ENCODE measurements at regions not wholly inside any gene's neighbourhood (a gene's known extent, or its start where the extent isn't known, plus 50 kb on each side); places are given as distances from the start of the nearest gene placed in this dataset.
"Not testable (repeated sequence)": the region's sequence is repeated elsewhere in the genome, so short reads cannot be mapped to it uniquely, and the experiment has no call there.

DNA sequence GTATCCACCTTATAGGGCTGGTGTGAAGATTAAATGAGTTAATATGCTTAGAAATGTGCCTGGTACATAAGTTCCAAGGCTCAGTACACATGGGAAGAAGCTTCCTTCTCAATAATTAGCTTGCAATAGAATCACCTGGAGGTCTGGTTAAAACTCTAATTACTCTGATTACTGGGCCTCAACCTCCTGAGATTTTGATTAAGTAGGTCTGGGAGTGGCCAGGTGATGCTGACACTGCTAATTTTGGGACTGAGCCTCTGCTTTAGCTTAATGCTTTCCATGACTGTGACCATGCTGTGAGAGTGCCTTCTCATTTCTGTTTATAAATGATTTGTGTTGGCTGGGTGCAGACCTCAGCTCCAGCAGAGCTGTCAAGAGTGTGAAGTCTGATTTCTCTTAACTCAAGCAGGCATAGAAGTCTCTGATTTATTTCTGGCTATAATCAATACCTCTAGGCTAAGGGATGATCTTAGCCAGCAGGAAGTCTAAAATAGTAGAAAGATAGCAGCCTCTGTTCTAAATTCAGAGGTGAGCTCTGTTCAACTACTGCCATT is 85.3 kb upstream of the ZNF608 start:
- in situ Hi-C loops (cut with MboI; ENCODE audit: low sequenced_read_pairs in 4 of 4) (no loop called here), intact Hi-C loops (cut with DNase I; ENCODE audit: low total_unique reads) (no loop called here)

GRCh38 chr5:124832510-124832909 is 86.1 kb upstream of the ZNF608 start:
- no peaks in the 10 kb centered on the region for H3K36me3 ChIP-seq
- H3K27ac ChIP-seq = no peak overlapping the region
- ATAC-seq (no peak), DNase-seq (no peak)
- no peak for TF ChIP-seq POLR2A (IDR thresholded peaks at IDR 0.05)
- TF ChIP-seq, protein P1, sequence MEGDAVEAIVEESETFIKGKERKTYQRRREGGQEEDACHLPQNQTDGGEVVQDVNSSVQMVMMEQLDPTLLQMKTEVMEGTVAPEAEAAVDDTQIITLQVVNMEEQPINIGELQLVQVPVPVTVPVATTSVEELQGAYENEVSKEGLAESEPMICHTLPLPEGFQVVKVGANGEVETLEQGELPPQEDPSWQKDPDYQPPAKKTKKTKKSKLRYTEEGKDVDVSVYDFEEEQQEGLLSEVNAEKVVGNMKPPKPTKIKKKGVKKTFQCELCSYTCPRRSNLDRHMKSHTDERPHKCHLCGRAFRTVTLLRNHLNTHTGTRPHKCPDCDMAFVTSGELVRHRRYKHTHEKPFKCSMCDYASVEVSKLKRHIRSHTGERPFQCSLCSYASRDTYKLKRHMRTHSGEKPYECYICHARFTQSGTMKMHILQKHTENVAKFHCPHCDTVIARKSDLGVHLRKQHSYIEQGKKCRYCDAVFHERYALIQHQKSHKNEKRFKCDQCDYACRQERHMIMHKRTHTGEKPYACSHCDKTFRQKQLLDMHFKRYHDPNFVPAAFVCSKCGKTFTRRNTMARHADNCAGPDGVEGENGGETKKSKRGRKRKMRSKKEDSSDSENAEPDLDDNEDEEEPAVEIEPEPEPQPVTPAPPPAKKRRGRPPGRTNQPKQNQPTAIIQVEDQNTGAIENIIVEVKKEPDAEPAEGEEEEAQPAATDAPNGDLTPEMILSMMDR (IDR thresholded peaks at IDR 0.05 in 4 of 5, conservative IDR thresholded peaks at IDR 0.05 in 1 of 5) = no peak
- no peaks in the 10 kb centered on the region for H3K27me3 ChIP-seq
- no peaks in the 10 kb centered on the region for H3K4me1 ChIP-seq
- H3K9me3 ChIP-seq = no peaks in the 10 kb centered on the region
- no peak overlapping the region for H3K4me3 ChIP-seq
- in situ Hi-C loops (cut with MboI; ENCODE audit: low sequenced_read_pairs in 4 of 4) = no loop called here
- intact Hi-C loops (cut with DNase I; ENCODE audit: low total_unique reads) = no loop called here

More for the DNA sequence above, 85.3 kb upstream of the ZNF608 start:
- Histone ChIP-seq H3K4me3 (no peak overlapping the region), H3K9me3 (no peaks in the 10 kb centered on the region), H3K36me3 (no peaks in the 10 kb centered on the region), H3K4me1 (no peaks in the 10 kb centered on the region), H3K27ac (no peak overlapping the region), H3K27me3 (no peaks in the 10 kb centered on the region)
- TF ChIP-seq POLR2A (IDR thresholded peaks at IDR 0.05) = no peak
- TF ChIP-seq, protein P1 (IDR thresholded peaks at IDR 0.05 in 4 of 5, conservative IDR thresholded peaks at IDR 0.05 in 1 of 5) = no peak
- DNase-seq (no peak), ATAC-seq (no peak)

- H3K4me3 ChIP-seq; intact Hi-C loops (cut with DNase I; ENCODE audit: low total_unique reads); H3K27ac ChIP-seq; H3K27me3 ChIP-seq; DNase-seq; ATAC-seq; H3K4me1 ChIP-seq; H3K36me3 ChIP-seq; H3K9me3 ChIP-seq; in situ Hi-C loops (cut with MboI; ENCODE audit: low sequenced_read_pairs in 4 of 4): not testable (repeated sequence)
These were observed 89.9 kb upstream of the ZNF608 start for GRCh38 chr5:124836314-124836713.

DNA sequence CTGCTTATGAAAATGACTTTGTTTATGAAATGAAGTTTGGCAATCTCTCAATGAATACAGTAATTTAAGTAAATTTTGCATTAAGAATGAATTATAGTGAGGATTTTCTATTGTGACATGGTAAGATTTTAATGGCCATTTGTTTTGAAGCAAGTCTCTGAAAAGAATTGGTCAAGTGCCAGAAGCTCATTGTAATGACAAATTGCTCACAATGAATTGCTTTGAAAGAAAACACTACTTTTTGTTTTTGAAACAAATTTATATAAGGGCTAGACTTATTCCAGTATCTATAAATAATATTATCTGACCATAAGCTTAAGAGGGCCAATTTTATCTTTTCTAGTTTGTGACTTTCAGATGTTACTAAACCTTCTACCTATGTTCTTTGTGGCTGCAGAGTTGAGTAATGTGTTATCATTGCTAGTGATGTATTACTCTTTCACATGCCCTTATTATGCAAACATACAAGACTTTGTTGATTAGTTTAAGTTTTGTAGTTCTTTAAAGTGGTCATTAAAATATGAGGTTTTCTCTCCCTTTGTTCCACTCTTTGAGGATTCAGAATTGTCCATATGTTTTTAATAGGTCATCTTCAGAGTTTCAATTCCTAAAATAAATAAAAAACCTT is 93.0 kb upstream of the ZNF608 start:
- Histone ChIP-seq H3K9me3 (no peaks in the 10 kb centered on the region), H3K4me3 (no peak overlapping the region), H3K27ac (no peak overlapping the region), H3K4me1 (no peaks in the 10 kb centered on the region), H3K36me3 (no peaks in the 10 kb centered on the region), H3K27me3 (no peaks in the 10 kb centered on the region)
- TF ChIP-seq POLR2A (IDR thresholded peaks at IDR 0.05) = no peak
- TF ChIP-seq, protein P1 (IDR thresholded peaks at IDR 0.05 in 4 of 5, conservative IDR thresholded peaks at IDR 0.05 in 1 of 5) = no peak
- intact Hi-C loops (cut with DNase I; ENCODE audit: low total_unique reads) = no loop called here
- DNase-seq (no peak), ATAC-seq (no peak)
- in situ Hi-C loops (cut with MboI; ENCODE audit: low sequenced_read_pairs in 4 of 4) = no loop called here

- Histone ChIP-seq H3K36me3 (no peaks in the 10 kb centered on the region), H3K27ac (no peak overlapping the region), H3K4me3 (no peak overlapping the region), H3K27me3 (no peaks in the 10 kb centered on the region), H3K9me3 (no peaks in the 10 kb centered on the region), H3K4me1 (no peaks in the 10 kb centered on the region)
- intact Hi-C loops (cut with DNase I; ENCODE audit: low total_unique reads) = no loop called here
- TF ChIP-seq POLR2A (IDR thresholded peaks at IDR 0.05) = no peak
- TF ChIP-seq, protein P1 (IDR thresholded peaks at IDR 0.05 in 4 of 5, conservative IDR thresholded peaks at IDR 0.05 in 1 of 5) = no peak
- no peak for DNase-seq
- no peak for ATAC-seq
- in situ Hi-C loops (cut with MboI; ENCODE audit: low sequenced_read_pairs in 4 of 4) = no loop called here
These were observed 95.6 kb upstream of the ZNF608 start for GRCh38 chr5:124841829-124842712.

All from gastrocnemius medialis (tissue), 4 donors.